ENCODE measurements at regions not wholly inside any gene's neighbourhood (a gene's known extent, or its start where the extent isn't known, plus 50 kb on each side); places are given as distances from the start of the nearest gene placed in this dataset.

GRCh38 chr11:21897752-21898151 lies 295.1 kb upstream of the ANO5 start:
- intact Hi-C loops (cut with micrococcal nuclease) = no loop called here
- DNase-seq (no peak), ATAC-seq (no peak)

DNA sequence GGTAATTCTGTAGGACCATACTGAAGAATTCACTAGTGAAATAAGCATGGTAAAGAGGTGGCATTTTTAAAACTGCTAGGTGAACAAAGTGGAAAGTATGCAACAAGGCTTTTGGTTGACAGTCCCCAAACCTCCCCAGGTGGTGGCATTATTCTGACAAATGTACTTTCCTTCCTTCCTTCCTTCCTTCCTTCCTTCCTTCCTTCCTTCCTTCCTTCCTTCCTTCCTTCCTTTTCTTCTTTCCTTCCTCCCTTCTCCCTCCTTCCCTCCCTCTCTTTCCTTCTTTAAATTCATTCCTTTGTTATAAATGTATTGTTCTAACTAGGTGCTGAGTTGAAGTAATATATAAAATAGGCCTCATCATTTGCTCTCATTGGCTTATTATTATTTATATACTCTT lies 284.7 kb upstream of the ANO5 start:
- ATAC-seq = no peak
- intact Hi-C loops (cut with micrococcal nuclease) = no loop called here
- no peak for DNase-seq

DNA sequence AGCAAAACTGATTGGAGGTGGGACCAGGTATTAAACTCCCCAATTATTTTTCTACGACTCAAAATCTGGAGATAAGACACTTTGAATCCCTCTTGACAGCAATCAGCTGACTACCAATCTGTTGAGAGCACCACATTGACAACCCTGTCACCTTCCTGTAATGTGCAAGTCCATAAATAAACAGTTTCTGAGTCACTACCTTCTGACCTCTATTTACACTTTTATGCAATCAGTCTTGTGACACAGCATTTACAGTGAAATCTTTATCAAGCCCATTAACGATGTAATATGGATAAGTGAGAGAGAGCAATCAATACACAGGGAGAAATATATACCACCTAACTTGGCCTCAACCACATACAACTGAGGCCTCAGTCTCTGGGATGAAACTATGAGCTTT lies 283.7 kb upstream of the ANO5 start:
- intact Hi-C loops (cut with micrococcal nuclease) = no loop called here
- ATAC-seq (no peak), DNase-seq (no peak)

GRCh38 chr11:21911061-21911460 lies 281.8 kb upstream of the ANO5 start:
- no peak for ATAC-seq
- no peak for DNase-seq
- intact Hi-C loops (cut with micrococcal nuclease) = no loop called here

- intact Hi-C loops (cut with micrococcal nuclease) = no loop called here
- ATAC-seq (peak; percentile 23), DNase-seq (no peak)
Measured at GRCh38 chr11:21912285-21912684, 280.6 kb upstream of the ANO5 start.

DNA sequence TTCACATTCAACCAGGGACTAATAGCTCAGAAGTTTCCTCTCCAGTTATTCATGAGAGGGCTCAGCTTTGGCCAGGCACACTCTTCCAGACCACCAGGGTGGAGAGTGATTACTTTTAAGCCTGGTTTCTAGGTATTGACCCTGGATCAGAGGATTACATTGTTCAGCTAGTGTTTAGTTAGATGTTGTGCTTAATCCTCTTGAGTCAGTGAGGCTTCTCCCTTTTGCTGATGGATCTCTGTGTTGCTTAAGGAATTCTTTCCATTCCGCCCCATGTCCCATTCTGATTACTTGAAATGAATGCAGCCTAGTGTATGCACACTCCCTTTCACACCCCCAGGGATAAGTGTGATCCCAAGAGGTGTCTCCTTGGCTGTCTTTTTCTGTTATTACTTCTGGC lies 271.7 kb upstream of the ANO5 start:
- intact Hi-C loops (cut with micrococcal nuclease) = no loop called here
- DNase-seq = no peak
- ATAC-seq = no peak

- ATAC-seq (no peak), DNase-seq (no peak)
- intact Hi-C loops (cut with micrococcal nuclease) = no loop called here
Measured at GRCh38 chr11:21924262-21924661, 268.6 kb upstream of the ANO5 start.

DNA sequence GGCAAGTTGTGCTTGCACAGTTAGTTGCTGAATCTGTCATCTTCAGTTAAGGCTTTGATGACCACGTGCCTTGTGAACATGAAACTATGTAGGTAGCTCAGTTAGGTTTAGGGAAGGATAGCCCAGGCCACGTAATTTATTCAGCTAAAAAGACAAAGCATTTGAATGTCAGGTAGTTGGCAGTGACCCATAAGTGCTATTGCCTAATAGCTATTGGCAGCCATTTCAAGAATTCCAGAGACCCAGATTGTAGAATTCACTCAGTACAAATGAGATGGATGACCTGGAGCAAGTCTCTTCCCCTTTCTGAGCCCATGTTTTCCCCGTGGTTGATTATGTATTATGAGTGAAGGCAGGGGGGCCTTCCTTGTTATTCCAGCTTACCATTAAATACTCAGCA lies 265.3 kb upstream of the ANO5 start:
- DNase-seq (no peak), ATAC-seq (no peak)
- intact Hi-C loops (cut with micrococcal nuclease) = no loop called here

DNA sequence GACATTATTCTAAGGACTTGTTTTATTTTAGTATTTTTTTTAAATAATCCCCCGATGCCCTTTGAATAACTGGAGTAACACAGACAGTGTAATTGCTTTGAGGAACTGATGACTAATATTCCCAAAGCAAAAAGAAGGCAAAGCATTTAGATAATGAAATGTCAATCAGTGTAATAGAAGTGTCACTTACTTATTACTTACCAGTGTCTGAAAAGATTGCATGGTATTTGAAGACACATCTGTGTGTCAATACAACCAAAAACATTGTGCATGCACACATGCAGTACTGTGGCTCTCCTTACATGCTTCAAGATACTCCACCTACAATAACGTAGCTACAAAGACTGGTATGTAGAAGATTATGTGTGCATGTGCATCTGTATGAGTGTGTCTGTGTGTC lies 264.0 kb upstream of the ANO5 start:
- DNase-seq (no peak), ATAC-seq (no peak)
- intact Hi-C loops (cut with micrococcal nuclease) = no loop called here

- intact Hi-C loops (cut with micrococcal nuclease) = no loop called here
- no peak for DNase-seq
- no peak for ATAC-seq
Measured at GRCh38 chr11:21930408-21930807, 262.5 kb upstream of the ANO5 start.

DNA sequence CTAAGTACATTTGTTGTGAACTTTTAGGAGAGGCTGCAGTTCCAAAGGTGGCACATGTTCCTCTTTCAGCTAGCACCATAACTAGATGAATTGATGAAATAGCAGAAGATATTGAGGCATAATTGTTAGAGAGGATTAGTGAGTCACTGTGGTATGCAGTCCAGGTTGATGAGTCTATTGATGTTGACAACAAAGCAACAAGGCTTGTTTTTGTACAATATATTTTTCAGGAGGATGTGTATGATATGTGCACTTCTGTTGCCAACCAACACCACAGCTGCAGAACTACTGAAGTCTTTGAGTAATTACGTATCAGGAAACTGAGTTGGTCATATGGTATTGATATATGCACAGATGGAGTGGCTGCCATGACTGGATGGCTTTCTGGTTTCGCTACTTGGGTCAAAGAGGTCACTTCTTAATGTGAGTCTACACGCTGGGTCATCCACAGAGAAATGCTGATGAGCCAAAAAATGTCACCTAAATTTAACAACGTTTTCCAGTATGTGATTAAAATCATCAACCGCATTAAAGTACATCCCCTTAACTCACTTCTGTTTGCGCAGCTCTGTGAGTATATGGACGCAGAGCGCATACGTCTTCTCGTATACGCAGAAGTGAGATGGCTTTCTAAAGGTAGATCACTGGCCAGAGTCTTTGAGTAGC lies 261.3 kb upstream of the ANO5 start:
- intact Hi-C loops (cut with micrococcal nuclease) = no loop called here
- ATAC-seq = no peak
- no peak for DNase-seq

DNA sequence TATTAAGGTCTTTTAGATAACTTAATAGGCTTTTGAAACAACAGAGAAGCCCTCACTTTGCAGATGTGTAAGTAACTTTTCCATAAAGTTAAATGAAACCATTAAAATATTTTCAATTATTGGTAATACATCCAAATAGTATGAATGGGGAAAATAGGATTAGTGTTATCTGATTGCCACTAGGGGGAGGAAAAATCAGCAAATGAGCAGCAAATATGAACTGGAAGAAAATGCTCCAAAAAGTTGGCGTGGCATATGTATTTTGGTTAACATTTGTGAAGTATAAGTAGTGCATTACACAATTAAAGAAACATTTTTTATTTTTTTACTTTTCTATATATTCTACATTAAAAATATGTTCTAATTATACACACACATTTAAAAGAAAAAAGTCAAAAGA lies 259.8 kb upstream of the ANO5 start:
- no peak for ATAC-seq
- intact Hi-C loops (cut with micrococcal nuclease) = no loop called here
- no peak for DNase-seq

GRCh38 chr11:21944577-21944976 lies 248.3 kb upstream of the ANO5 start:
- no peak for DNase-seq
- intact Hi-C loops (cut with micrococcal nuclease) = no loop called here
- ATAC-seq = no peak

- intact Hi-C loops (cut with micrococcal nuclease) = no loop called here
- ATAC-seq (no peak), DNase-seq (no peak)
Measured at GRCh38 chr11:21948876-21949275, 244.0 kb upstream of the ANO5 start.

DNA sequence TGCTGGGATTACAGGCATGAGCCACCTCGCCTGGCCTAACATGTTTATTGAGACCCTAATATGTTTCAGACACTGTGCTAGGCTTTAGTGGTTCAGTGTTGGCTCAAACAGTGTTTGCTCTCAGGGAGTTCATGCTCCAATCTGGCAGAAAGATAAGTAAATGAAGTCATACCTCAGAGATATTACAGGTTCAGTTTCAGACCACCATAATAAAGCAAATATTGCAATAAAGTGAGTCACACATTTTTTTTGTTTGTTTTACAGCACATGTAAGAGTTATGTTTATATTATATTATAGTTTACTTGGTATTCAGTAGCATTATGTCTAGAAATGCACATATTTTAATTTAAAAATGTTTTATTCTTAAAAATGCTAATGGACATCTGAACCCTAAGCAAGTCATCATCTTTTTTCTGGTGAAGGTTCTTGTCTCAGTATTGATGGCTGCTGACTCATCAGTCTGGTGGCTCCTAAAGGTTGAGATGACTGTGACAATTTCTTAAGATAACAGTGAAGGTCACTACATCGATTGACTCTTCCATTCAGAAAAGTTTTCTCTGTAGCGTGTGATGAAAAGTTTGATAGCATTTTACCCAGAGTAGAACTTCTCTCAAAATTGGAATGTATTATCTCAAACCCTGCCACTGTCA lies 243.0 kb upstream of the ANO5 start:
- intact Hi-C loops (cut with micrococcal nuclease) = no loop called here
- DNase-seq = no peak
- ATAC-seq = no peak

- no peak for DNase-seq
- no peak for ATAC-seq
- intact Hi-C loops (cut with micrococcal nuclease) = no loop called here
Measured at GRCh38 chr11:21963013-21963412, 229.9 kb upstream of the ANO5 start.

GRCh38 chr11:21965221-21965620 lies 227.7 kb upstream of the ANO5 start:
- DNase-seq (no peak), ATAC-seq (no peak)
- intact Hi-C loops (cut with micrococcal nuclease) = no loop called here

DNA sequence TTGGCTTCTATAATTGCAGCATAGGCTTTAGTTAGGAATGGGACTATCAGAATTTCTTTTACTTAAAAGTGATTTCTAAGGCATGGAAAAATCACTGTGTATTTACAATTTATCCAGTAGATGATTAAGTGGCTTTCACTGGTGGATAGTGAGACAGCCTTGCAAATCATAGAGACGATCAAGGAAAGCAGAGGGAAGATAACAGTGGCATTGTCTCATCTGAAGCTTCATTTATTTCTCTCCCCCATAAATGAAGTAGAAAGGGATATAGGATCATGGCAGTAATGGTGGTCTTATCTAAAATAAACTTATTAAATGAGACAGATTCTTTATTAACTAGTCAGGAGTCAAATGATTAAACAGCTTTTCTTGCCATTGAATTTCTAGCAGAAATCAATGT lies 224.2 kb upstream of the ANO5 start:
- DNase-seq = no peak
- intact Hi-C loops (cut with micrococcal nuclease) = no loop called here
- ATAC-seq = no peak

DNA sequence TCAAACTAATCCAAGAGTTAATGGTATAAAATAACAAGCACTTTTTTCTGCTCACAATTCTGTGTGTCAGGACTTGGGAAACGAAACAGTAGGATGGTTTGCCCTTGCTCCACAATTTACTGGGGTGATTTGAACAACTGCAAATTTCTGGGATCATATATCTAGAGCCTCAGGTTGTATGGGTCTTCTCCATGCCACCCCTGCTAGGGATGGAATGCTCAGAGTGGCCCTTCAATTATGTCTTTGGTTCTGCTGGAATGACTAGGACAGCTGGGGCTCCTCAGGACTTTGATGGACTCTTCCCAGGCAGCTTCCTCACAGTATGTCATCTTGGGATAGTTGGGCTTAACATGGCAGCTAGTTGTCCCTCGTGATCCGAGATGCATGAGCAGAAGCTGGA lies 223.0 kb upstream of the ANO5 start:
- ATAC-seq (no peak), DNase-seq (no peak)
- intact Hi-C loops (cut with micrococcal nuclease) = no loop called here

DNA sequence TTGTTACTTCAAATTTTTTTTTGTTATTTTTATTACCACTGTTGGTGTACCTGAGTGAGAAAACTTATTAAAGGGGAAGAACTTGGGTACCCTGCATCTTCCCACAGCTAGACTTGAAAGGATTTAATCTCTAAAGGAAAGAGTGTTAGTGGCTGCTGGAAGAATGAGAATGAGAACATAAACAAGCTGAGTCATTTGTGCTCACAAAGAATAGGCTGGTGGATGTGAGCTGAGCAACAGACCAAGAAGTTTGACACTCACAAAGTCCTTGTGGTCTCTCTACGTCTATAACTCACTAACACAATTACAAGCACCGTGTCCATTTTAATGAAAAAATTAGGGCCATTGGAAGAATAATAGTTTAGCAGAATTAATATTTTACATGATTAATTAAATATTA lies 217.6 kb upstream of the ANO5 start:
- no peak for ATAC-seq
- intact Hi-C loops (cut with micrococcal nuclease) = no loop called here
- DNase-seq = no peak

DNA sequence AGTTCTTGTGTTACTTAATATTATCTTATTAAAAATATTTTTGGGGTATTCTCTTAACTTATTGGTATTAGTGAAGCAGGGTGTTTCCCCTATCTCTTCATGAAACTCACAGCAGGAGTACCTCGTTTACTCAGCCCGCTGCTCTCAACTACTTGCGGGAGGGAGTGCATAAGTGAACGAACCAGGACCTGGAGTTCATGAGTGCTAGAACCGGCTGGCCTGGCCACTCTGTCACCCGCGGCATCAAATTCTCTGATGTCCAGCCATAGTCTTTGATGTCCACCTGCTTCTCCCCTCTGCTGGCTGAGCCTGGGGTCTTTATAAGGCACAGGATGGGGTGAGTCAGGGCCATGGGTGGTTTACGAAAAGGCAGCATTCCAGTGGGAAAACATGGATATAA lies 216.7 kb upstream of the ANO5 start:
- intact Hi-C loops (cut with micrococcal nuclease) = no loop called here
- no peak for ATAC-seq

GRCh38 chr11:21983431-21983830 lies 209.5 kb upstream of the ANO5 start:
- no peak for ATAC-seq
- intact Hi-C loops (cut with micrococcal nuclease) = no loop called here
- no peak for DNase-seq

More for the DNA sequence above, 216.7 kb upstream of the ANO5 start:
- no peak for DNase-seq

Measured in left ventricle myocardium superior (tissue), 1 donor.